Mesothelial cell of epicardium (in vitro differentiated cells): ENCODE measurements at regions not wholly inside any gene's neighbourhood (a gene's known extent, or its start where the extent isn't known, plus 50 kb on each side); places are given as distances from the start of the nearest gene placed in this dataset.

Experiments
- DNase-seq, 2 experiments: peaks; one replicate each; pipeline ENCODE4 v3.0.0; 2021; ENCODE audit warnings: low spot score in 2 of 2; ENCODE audit not compliant: unreplicated experiment in 2 of 2
- H3K27ac Mint-ChIP-seq: 2 replicates; pipeline ENCODE4 v1.8.0; 2021; ENCODE audit warnings: mixed read lengths
- H3K27me3 Mint-ChIP-seq: 2 replicates; pipeline ENCODE4 v1.8.0; 2021; ENCODE audit warnings: low read depth, mixed read lengths
- H3K36me3 Mint-ChIP-seq: 2 replicates; pipeline ENCODE4 v1.8.0; 2021; ENCODE audit warnings: mixed read lengths
- H3K4me1 Mint-ChIP-seq: 2 replicates; pipeline ENCODE4 v1.8.0; 2021; ENCODE audit warnings: mixed read lengths
- H3K4me3 Mint-ChIP-seq: 2 replicates; pipeline ENCODE4 v1.8.0; 2021; ENCODE audit warnings: mild to moderate bottlenecking, moderate library complexity, mixed read lengths
- H3K9me3 Mint-ChIP-seq: 2 replicates; pipeline ENCODE4 v1.8.0; 2021; ENCODE audit warnings: mixed read lengths
- TF ChIP-seq, protein P1 (sequence below): fragments of 200-600 bp; sonication (generic); IDR thresholded peaks from one replicate; pipeline ENCODE4 v1.5.0; 2021; ENCODE audit warnings: antibody characterized with exemption; ENCODE audit not compliant: unreplicated experiment

DNA sequence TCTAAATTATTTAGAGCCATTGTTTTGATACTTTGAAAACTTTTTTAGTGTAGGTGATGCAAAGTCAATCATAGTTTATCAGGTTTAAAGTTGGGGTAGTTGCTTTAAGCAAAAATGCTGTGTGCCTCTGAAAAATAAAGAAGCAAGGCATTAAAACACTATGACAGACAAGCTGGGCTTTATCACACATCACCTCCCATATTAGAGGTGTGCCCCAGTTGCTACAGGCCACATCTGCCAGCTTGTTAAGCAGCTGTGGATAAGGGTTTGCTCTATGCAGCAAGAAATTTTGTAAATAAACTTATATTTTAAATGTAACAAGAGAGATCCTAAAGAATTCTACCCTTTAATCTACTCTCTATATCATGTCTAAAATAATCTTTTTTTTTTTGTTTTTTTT is 255.8 kb downstream of the B3GLCT start:
- no peaks in the 10 kb centered on the region for H3K36me3 Mint-ChIP-seq
- peaks cover 3% of the 10 kb centered on the region for H3K9me3 Mint-ChIP-seq
- no peak overlapping the region for H3K27ac Mint-ChIP-seq
- TF ChIP-seq, protein P1, sequence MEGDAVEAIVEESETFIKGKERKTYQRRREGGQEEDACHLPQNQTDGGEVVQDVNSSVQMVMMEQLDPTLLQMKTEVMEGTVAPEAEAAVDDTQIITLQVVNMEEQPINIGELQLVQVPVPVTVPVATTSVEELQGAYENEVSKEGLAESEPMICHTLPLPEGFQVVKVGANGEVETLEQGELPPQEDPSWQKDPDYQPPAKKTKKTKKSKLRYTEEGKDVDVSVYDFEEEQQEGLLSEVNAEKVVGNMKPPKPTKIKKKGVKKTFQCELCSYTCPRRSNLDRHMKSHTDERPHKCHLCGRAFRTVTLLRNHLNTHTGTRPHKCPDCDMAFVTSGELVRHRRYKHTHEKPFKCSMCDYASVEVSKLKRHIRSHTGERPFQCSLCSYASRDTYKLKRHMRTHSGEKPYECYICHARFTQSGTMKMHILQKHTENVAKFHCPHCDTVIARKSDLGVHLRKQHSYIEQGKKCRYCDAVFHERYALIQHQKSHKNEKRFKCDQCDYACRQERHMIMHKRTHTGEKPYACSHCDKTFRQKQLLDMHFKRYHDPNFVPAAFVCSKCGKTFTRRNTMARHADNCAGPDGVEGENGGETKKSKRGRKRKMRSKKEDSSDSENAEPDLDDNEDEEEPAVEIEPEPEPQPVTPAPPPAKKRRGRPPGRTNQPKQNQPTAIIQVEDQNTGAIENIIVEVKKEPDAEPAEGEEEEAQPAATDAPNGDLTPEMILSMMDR, result no peak
- H3K4me3 Mint-ChIP-seq, result no peak overlapping the region
- H3K27me3 Mint-ChIP-seq, result no peaks in the 10 kb centered on the region
- no peak for DNase-seq
- H3K4me1 Mint-ChIP-seq, result peaks cover 8% of the 10 kb centered on the region

DNA sequence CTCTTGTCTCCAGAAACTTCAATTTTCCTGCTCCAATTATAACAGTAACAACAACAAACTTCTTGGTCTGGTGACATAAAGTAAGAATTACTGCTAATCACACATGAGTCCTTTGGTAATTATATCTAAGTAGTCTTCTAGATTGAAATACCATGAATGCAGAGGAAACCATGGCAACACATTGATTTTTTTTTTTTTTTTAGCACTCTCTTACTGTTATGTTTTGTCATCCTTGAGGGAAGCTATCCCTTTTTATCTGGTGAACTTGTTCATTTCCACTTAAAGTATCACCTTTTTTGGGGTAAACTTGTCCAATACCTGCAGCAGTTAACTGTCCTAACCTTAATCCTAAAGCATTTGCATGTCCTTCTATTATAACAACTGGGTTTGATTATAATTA is 256.3 kb downstream of the B3GLCT start:
- no peak for DNase-seq
- H3K9me3 Mint-ChIP-seq, result peaks cover 3% of the 10 kb centered on the region
- no peaks in the 10 kb centered on the region for H3K36me3 Mint-ChIP-seq

DNA sequence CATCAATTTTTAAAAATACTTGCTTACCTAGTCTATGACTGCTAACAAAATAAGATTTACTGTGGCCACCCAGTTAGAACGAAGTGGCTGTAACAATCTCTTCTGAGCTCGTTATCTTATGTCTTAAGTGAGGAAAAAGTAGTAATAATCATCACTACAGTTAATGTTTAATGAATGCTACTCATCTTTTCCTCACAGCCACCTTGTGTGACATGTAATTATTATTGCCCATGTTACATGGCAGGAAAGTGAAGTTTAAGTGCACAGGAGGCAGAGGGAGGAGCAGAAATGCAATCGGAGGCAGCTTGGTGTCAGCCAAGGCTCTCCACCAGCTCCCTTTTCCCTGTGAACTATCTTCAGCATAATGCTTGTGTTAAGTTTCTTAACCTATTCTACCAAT is 260.3 kb downstream of the B3GLCT start:
- Mint-ChIP-seq H3K27ac (no peak overlapping the region), H3K4me3 (no peak overlapping the region), H3K4me1 (peaks cover 8% of the 10 kb centered on the region), H3K27me3 (no peaks in the 10 kb centered on the region), H3K9me3 (peaks cover 3% of the 10 kb centered on the region), H3K36me3 (no peaks in the 10 kb centered on the region)
- TF ChIP-seq, protein P1, result no peak
- no peak for DNase-seq

More for the DNA sequence above, 256.3 kb downstream of the B3GLCT start:
- no peak overlapping the region for H3K27ac Mint-ChIP-seq
- no peaks in the 10 kb centered on the region for H3K27me3 Mint-ChIP-seq
- peaks cover 8% of the 10 kb centered on the region for H3K4me1 Mint-ChIP-seq
- H3K4me3 Mint-ChIP-seq, result no peak overlapping the region
- TF ChIP-seq, protein P1, result no peak

DNA sequence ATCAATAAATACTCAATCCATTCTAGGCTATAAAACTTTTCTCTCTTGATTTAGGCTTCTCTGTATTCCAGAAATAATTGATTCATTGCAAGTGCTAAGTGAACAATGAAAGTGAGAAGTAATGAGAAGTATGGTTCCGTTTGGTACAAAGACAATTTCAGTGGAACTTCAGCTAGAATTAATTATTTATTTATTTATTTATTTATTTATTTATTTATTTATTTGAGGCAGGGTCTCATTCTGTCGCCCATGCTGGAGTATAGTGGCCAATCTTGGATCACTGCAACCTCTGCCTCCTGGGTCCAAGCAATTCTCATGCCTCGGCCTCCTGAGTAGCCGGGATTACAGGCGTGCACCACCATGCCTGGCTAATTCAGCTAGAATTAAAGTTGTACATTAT is 262.1 kb downstream of the B3GLCT start:
- DNase-seq, result no peak
- H3K27ac Mint-ChIP-seq, result no peak overlapping the region
- peaks cover 2% of the 10 kb centered on the region for H3K27me3 Mint-ChIP-seq
- H3K4me1 Mint-ChIP-seq, result no peaks in the 10 kb centered on the region
- no peaks in the 10 kb centered on the region for H3K36me3 Mint-ChIP-seq
- H3K9me3 Mint-ChIP-seq, result peaks cover 3% of the 10 kb centered on the region
- TF ChIP-seq, protein P1, result no peak
- no peak overlapping the region for H3K4me3 Mint-ChIP-seq

DNA sequence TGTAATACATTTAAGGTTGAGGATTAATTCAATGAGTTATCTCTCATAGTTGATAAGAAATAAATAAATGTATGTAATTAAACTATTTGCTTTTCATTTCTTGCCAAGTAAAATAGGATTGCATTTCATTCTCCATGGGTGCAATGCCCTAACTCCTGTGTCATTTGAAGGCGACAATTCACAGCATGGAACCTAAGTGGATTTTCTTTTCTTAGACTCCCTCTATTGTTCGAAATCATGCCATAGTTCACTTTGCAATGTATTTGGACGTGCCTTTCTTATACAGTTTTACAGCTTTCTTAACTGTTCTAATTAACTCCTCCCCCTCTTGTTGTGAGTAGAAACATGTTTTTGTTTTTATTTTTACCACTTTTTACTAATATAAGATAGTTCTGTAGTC is 263.0 kb downstream of the B3GLCT start:
- DNase-seq, result no peak
- TF ChIP-seq, protein P1, result no peak
- Mint-ChIP-seq H3K9me3 (peaks cover 3% of the 10 kb centered on the region), H3K4me1 (no peaks in the 10 kb centered on the region), H3K27ac (no peak overlapping the region), H3K4me3 (no peak overlapping the region), H3K27me3 (peaks cover 6% of the 10 kb centered on the region), H3K36me3 (no peaks in the 10 kb centered on the region)
